Panc1 (cell line): ENCODE measurements at regions not wholly inside any gene's neighbourhood (a gene's known extent, or its start where the extent isn't known, plus 50 kb on each side); places are given as distances from the start of the nearest gene placed in this dataset.

ENCODE experiments used
- CTCF ChIP-seq: fragments of 450-650 bp; IDR thresholded peaks from 2 replicates; pipeline ENCODE4 v1.5.1; 2017; ENCODE audit warnings: mild to moderate bottlenecking
- POLR2AphosphoS5 ChIP-seq: IDR thresholded peaks from 2 replicates; pipeline ENCODE4 v1.6.1; 2012; ENCODE audit warnings: mild to moderate bottlenecking, low read depth, low read length, moderate library complexity
- SIN3A ChIP-seq: IDR thresholded peaks from 2 replicates; pipeline ENCODE4 v1.6.1; 2012; ENCODE audit warnings: low read depth, mild to moderate bottlenecking, low read length, moderate library complexity, borderline replicate concordance; ENCODE audit not compliant: insufficient read depth

GRCh38 chr14:106222731-106223130 is 696.3 kb downstream of the TMEM121 start:
- TF ChIP-seq SIN3A (no peak), CTCF (no peak), POLR2AphosphoS5 (no peak)
